ENCODE measurements at regions not wholly inside any gene's neighbourhood (a gene's known extent, or its start where the extent isn't known, plus 50 kb on each side); places are given as distances from the start of the nearest gene placed in this dataset.

DNA sequence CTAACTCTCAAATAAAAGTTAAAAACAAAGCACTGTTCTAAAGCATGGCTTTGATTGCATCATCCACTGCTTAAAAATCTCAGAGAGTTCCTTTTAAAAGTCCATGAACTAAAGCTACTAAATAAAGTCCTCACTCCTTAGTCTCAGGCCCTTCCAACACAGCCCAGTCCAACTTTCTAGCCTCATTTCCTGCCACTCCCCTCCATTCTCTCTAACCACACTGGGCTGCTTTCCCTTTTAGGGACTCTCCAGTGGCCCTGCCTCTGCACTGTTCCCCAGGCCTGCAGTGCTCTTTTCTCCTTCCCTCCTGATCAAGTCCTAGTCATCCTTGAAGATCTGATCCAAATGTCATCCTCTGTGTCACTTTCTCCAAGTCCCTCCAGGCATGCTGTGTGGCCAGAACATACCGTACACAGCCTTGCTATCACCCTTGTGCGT is 56.9 kb upstream of the PPP1R3C start (continued):
- TF ChIP-seq STAG1 (CRISPR knock-in tag; IDR thresholded peaks at IDR 0.05; ENCODE audit: borderline replicate concordance): no peak
- no peak for TF ChIP-seq HDAC6 (IDR thresholded peaks at IDR 0.05; ENCODE audit: low read depth, low read length)
- no peak for TF ChIP-seq HMG20B (CRISPR knock-in tag; IDR thresholded peaks at IDR 0.05)
- TF ChIP-seq PTRF (tag; IDR thresholded peaks at IDR 0.05): no peak
- TF ChIP-seq RBM25 (IDR thresholded peaks at IDR 0.05; ENCODE audit: low read depth, low read length, severe bottlenecking): no peak
- TF ChIP-seq ZNF232 (CRISPR knock-in tag; IDR thresholded peaks at IDR 0.05): no peak
- TF ChIP-seq NFYB (IDR thresholded peaks at IDR 0.05; ENCODE audit: extremely low read depth, insufficient read length): no peak
- no peak for TF ChIP-seq SP2 (IDR thresholded peaks at IDR 0.05; ENCODE audit: extremely low read depth, low read depth, low read length, poor library complexity, severe bottlenecking)
- TF ChIP-seq ETV1 (tag; conservative IDR thresholded peaks at IDR 0.05; ENCODE audit: low read depth): peak; percentile 55
- no peak for TF ChIP-seq ZNF583 (CRISPR knock-in tag; IDR thresholded peaks at IDR 0.05)
- no peak for TF ChIP-seq BRF1 (IDR thresholded peaks at IDR 0.05; ENCODE audit: borderline replicate concordance, extremely low read depth, insufficient read length)
- TF ChIP-seq, protein P1, sequence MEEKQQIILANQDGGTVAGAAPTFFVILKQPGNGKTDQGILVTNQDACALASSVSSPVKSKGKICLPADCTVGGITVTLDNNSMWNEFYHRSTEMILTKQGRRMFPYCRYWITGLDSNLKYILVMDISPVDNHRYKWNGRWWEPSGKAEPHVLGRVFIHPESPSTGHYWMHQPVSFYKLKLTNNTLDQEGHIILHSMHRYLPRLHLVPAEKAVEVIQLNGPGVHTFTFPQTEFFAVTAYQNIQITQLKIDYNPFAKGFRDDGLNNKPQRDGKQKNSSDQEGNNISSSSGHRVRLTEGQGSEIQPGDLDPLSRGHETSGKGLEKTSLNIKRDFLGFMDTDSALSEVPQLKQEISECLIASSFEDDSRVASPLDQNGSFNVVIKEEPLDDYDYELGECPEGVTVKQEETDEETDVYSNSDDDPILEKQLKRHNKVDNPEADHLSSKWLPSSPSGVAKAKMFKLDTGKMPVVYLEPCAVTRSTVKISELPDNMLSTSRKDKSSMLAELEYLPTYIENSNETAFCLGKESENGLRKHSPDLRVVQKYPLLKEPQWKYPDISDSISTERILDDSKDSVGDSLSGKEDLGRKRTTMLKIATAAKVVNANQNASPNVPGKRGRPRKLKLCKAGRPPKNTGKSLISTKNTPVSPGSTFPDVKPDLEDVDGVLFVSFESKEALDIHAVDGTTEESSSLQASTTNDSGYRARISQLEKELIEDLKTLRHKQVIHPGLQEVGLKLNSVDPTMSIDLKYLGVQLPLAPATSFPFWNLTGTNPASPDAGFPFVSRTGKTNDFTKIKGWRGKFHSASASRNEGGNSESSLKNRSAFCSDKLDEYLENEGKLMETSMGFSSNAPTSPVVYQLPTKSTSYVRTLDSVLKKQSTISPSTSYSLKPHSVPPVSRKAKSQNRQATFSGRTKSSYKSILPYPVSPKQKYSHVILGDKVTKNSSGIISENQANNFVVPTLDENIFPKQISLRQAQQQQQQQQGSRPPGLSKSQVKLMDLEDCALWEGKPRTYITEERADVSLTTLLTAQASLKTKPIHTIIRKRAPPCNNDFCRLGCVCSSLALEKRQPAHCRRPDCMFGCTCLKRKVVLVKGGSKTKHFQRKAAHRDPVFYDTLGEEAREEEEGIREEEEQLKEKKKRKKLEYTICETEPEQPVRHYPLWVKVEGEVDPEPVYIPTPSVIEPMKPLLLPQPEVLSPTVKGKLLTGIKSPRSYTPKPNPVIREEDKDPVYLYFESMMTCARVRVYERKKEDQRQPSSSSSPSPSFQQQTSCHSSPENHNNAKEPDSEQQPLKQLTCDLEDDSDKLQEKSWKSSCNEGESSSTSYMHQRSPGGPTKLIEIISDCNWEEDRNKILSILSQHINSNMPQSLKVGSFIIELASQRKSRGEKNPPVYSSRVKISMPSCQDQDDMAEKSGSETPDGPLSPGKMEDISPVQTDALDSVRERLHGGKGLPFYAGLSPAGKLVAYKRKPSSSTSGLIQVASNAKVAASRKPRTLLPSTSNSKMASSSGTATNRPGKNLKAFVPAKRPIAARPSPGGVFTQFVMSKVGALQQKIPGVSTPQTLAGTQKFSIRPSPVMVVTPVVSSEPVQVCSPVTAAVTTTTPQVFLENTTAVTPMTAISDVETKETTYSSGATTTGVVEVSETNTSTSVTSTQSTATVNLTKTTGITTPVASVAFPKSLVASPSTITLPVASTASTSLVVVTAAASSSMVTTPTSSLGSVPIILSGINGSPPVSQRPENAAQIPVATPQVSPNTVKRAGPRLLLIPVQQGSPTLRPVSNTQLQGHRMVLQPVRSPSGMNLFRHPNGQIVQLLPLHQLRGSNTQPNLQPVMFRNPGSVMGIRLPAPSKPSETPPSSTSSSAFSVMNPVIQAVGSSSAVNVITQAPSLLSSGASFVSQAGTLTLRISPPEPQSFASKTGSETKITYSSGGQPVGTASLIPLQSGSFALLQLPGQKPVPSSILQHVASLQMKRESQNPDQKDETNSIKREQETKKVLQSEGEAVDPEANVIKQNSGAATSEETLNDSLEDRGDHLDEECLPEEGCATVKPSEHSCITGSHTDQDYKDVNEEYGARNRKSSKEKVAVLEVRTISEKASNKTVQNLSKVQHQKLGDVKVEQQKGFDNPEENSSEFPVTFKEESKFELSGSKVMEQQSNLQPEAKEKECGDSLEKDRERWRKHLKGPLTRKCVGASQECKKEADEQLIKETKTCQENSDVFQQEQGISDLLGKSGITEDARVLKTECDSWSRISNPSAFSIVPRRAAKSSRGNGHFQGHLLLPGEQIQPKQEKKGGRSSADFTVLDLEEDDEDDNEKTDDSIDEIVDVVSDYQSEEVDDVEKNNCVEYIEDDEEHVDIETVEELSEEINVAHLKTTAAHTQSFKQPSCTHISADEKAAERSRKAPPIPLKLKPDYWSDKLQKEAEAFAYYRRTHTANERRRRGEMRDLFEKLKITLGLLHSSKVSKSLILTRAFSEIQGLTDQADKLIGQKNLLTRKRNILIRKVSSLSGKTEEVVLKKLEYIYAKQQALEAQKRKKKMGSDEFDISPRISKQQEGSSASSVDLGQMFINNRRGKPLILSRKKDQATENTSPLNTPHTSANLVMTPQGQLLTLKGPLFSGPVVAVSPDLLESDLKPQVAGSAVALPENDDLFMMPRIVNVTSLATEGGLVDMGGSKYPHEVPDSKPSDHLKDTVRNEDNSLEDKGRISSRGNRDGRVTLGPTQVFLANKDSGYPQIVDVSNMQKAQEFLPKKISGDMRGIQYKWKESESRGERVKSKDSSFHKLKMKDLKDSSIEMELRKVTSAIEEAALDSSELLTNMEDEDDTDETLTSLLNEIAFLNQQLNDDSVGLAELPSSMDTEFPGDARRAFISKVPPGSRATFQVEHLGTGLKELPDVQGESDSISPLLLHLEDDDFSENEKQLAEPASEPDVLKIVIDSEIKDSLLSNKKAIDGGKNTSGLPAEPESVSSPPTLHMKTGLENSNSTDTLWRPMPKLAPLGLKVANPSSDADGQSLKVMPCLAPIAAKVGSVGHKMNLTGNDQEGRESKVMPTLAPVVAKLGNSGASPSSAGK (IDR thresholded peaks at IDR 0.05): no peak
- no peak for TF ChIP-seq CEBPZ (IDR thresholded peaks at IDR 0.05; ENCODE audit: borderline replicate concordance, low read depth, low read length)
- TF ChIP-seq ILK (tag; IDR thresholded peaks at IDR 0.05; ENCODE audit: borderline replicate concordance, low read depth): no peak
- TF ChIP-seq NR1H2 (CRISPR knock-in tag; IDR thresholded peaks at IDR 0.05): no peak
